ENCODE measurements at regions not wholly inside any gene's neighbourhood (a gene's known extent, or its start where the extent isn't known, plus 50 kb on each side); places are given as distances from the start of the nearest gene placed in this dataset.

DNA sequence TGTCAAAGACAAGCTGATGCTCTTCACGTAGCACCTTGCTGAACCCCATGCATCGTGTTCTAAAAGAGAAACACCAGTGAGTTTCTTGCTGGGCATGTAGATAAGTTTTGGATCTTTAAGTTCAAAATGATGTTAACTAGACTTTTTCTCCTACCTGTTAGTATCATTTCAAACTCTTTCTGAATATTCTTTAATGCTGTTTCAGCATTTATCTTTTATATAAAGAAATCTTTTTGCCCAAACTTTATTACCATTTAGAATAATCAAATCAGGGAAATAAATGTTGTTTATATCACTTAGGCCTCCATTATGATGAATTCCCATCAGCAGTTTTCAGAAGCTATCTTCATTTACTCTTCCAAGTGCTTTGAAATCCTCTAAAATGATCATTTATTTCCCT is 542.8 kb downstream of the CDH10 start:
- DNase-seq (ENCODE audit: insufficient read length, low spot score) (no peak), FAIRE-seq (no peak)
- TF ChIP-seq, protein P1, sequence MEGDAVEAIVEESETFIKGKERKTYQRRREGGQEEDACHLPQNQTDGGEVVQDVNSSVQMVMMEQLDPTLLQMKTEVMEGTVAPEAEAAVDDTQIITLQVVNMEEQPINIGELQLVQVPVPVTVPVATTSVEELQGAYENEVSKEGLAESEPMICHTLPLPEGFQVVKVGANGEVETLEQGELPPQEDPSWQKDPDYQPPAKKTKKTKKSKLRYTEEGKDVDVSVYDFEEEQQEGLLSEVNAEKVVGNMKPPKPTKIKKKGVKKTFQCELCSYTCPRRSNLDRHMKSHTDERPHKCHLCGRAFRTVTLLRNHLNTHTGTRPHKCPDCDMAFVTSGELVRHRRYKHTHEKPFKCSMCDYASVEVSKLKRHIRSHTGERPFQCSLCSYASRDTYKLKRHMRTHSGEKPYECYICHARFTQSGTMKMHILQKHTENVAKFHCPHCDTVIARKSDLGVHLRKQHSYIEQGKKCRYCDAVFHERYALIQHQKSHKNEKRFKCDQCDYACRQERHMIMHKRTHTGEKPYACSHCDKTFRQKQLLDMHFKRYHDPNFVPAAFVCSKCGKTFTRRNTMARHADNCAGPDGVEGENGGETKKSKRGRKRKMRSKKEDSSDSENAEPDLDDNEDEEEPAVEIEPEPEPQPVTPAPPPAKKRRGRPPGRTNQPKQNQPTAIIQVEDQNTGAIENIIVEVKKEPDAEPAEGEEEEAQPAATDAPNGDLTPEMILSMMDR (IDR thresholded peaks at IDR 0.05; ENCODE audit: insufficient read depth, missing control alignments) = no peak

DNA sequence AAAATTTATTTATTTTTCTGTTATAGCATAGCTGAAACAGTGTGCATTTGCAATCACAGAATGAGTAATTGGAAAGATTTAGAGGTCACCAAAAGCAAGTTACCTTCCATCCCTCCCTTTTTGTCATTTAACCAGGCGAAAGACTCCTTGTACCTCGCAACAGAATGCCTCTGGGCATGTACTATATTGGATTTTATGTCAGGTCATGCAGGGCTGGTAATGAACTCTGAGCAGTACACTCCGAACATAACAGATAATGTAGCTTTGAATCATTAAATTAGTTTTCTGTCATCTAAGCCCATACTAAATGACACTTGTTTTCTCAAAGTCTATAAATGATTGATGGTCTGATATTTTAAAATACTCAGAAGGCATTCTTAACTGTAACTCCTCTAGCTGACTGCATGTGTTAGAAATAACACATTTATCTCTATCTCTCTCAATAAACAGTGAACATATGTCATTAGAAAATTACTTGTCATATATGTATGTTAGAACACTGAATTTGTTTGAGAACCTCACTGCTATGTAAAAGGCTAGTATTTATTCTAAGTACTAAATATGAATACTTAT is 541.2 kb downstream of the CDH10 start:
- DNase-seq (ENCODE audit: insufficient read length, low spot score) (no peak), FAIRE-seq (no peak)
- TF ChIP-seq, protein P1 (IDR thresholded peaks at IDR 0.05; ENCODE audit: insufficient read depth, missing control alignments) = no peak

GRCh38 chr5:24110004-24110615 is 534.7 kb downstream of the CDH10 start:
- no peak for DNase-seq (ENCODE audit: insufficient read length, low spot score)
- TF ChIP-seq, protein P1 (IDR thresholded peaks at IDR 0.05; ENCODE audit: insufficient read depth, missing control alignments) = peak; percentile 62
- FAIRE-seq = peak; percentile 68

DNA sequence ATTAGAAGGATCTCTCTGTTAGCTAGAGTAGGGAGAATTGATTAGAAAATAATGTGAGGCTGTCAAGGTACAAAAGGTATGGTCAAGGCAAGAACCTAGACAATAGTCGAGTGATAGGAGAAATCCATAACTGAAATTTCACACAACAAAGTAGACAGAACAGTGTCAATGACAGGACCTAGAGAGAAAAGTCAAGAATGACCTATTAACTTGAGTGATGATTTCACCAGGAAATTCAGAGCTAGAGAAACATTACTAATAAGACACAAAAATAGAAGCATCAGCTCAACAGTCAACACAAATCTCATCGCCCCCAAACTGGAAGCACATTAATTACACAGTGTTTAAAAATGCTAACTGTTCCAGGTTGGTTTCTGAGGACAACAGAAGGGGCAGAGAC is 532.4 kb downstream of the CDH10 start:
- FAIRE-seq = no peak

GRCh38 chr5:24118351-24118750 is 526.4 kb downstream of the CDH10 start:
- FAIRE-seq = no peak

More for the DNA sequence above, 532.4 kb downstream of the CDH10 start:
- no peak for DNase-seq (ENCODE audit: insufficient read length, low spot score)
- TF ChIP-seq, protein P1 (IDR thresholded peaks at IDR 0.05; ENCODE audit: insufficient read depth, missing control alignments) = no peak

GRCh38 chr5:24135536-24135935 is 509.2 kb downstream of the CDH10 start:
- DNase-seq (ENCODE audit: insufficient read length, low spot score) (no peak), FAIRE-seq (no peak)
- TF ChIP-seq, protein P1 (IDR thresholded peaks at IDR 0.05; ENCODE audit: insufficient read depth, missing control alignments) = no peak

More at GRCh38 chr5:24118351-24118750, 526.4 kb downstream of the CDH10 start:
- TF ChIP-seq, protein P1 (IDR thresholded peaks at IDR 0.05; ENCODE audit: insufficient read depth, missing control alignments) = no peak
- DNase-seq (ENCODE audit: insufficient read length, low spot score) = no peak

GRCh38 chr5:24141046-24141445 is 503.7 kb downstream of the CDH10 start:
- TF ChIP-seq, protein P1 (IDR thresholded peaks at IDR 0.05; ENCODE audit: insufficient read depth, missing control alignments) = no peak
- FAIRE-seq (no peak), DNase-seq (ENCODE audit: insufficient read length, low spot score) (no peak)

Measured in D721Med (cell line).